GM13977 (cell line): ENCODE measurements at regions not wholly inside any gene's neighbourhood (a gene's known extent, or its start where the extent isn't known, plus 50 kb on each side); places are given as distances from the start of the nearest gene placed in this dataset.

Experiments
- DNase-seq: peaks from one replicate; pipeline ENCODE4 v3.0.0; 2012; ENCODE audit warnings: low spot score
- in situ Hi-C: fragments of 300-500 bp; cut with MboI; formaldehyde crosslinking; loops from one replicate; pipeline ENCODE4 v1.12.0; 2022; ENCODE audit warnings: low sequenced_read_pairs, low pct_unique_long_range_greater_than_20kb, mixed read lengths, inconsistent platforms; ENCODE audit not compliant: unreplicated experiment
- TF ChIP-seq, protein P1 (sequence below): IDR thresholded peaks from 2 replicates; pipeline ENCODE4 v1.5.1; 2012; ENCODE audit warnings: mild to moderate bottlenecking, control low read depth; ENCODE audit not compliant: insufficient read depth; ENCODE audit errors: extremely low read depth, missing control alignments

DNA sequence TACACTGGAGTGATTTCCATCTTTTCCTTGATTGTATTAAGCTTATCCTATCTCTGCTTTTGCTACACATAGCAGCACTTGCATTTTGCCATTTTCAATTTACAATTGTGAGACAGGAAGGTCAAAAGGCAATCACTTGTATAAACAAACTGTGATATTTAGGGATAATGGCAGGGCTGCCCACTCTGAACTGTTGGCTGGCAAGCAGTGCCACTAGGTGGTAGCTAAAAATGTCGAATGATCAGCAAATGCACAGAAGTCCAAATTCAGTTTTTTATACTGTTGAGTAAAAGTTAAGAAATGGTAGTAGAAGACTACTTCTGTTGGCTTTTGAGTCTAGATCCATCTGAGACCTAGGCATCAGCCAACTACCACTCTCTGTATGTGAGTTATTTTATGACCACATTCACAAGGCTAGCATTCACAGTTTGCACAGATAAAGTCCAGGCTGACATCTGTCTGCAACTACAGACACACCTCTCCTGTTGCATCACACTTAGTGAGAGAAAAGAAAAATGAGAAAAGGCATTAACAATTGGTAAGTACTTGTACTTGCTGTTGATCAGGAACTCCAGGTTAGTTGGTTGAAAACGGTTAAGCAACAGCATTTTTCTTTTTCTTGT, 108.8 kb upstream of the ASTN2 start:
- DNase-seq, result no peak
- in situ Hi-C loops, result no loop called here
- TF ChIP-seq, protein P1, sequence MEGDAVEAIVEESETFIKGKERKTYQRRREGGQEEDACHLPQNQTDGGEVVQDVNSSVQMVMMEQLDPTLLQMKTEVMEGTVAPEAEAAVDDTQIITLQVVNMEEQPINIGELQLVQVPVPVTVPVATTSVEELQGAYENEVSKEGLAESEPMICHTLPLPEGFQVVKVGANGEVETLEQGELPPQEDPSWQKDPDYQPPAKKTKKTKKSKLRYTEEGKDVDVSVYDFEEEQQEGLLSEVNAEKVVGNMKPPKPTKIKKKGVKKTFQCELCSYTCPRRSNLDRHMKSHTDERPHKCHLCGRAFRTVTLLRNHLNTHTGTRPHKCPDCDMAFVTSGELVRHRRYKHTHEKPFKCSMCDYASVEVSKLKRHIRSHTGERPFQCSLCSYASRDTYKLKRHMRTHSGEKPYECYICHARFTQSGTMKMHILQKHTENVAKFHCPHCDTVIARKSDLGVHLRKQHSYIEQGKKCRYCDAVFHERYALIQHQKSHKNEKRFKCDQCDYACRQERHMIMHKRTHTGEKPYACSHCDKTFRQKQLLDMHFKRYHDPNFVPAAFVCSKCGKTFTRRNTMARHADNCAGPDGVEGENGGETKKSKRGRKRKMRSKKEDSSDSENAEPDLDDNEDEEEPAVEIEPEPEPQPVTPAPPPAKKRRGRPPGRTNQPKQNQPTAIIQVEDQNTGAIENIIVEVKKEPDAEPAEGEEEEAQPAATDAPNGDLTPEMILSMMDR, result no peak

DNA sequence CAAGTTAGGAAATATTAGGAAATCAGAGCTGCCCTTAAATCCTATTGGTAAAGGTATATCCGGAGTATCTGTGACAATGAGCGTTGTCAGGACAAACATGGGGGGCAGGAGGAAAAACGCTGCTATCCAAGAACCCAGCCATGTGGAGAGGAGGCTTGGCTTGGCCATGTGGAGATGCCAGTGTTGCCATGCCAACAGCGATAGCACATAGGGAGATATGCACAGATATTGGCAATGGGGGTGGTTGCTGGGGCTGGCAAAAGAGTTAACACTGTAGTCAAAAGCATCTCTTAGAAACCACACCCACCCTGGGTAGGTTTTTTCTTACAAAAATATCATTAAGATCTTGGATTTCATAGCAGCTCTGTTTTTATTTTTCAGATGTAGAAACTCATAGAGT, 106.4 kb upstream of the ASTN2 start:
- in situ Hi-C loops, result no loop called here
- TF ChIP-seq, protein P1, result no peak

DNA sequence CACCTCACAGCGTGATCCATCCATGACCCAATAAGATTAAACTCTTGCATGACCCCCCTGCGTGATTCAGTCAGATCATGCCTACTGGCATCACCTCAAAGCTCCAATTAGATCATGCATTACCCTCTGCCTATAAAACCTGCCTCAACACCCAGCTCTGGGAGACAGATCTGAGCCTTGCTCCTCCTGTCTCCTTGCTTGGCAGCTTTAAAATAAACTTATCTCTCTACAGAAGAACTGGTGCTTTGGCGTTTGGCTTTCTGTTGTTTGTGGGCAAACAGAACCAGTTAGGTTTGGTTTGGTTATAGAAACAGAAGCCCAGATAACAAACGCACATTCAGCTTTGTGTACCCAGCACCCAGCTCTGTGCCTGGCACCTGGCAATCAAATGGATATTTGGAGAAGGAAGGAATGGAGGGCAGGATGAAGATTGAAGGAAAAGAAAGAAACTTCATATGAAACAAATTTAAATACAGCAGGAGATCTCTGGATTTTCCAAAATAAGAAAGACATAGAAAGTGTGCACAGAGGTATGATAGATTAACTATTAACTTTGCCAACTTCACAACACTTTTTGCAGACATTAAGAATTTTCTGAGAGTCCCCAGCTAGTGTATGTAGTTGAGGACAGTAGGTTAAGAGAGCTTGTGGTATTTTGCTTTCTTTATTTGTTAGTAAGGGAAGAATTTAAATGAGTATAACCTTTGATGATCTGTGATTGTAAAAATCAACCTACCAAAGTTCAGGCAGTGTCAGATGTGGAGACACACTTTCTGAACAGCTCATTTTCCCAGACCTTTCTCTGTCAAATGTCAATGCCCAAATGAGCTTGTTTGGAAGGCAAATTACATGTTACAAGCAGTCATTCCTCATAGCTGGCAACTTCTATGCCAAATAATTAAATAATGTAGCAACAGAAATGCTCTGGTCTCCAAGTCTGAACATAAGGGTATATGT, 102.1 kb upstream of the ASTN2 start:
- in situ Hi-C loops, result no loop called here
- no peak for DNase-seq
- TF ChIP-seq, protein P1, result no peak

More for the DNA sequence above, 106.4 kb upstream of the ASTN2 start:
- DNase-seq, result no peak

DNA sequence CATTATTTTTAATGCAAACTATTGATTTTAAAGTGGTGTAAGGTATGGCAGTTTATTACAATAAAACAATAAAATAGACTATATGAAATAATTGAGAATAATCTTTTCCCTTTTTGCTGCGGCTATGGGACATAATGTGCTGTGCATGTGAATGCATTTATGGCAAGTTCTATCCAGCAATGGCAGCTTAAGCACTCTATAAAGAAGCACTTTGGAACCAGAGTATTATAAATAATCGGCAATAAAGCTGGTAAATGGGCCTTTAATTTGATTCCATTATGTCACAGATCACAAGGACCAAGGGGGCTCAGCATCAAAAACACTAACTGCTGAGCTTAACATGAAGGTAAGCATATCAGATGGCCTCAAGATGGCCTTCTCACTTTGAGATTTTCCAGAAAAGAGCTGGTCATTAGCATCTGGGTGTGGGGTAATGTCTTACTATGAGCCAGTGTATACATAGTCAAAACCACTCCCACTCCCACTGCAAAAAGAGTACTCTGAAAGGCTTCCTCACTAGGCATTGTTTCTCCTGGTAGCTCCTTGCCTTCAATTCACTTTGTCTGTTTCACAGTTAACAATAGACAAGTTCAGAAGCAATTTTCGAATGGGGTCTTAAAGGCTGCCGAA, 97.1 kb upstream of the ASTN2 start:
- in situ Hi-C loops, result no loop called here
- no peak for DNase-seq
- TF ChIP-seq, protein P1, result no peak

DNA sequence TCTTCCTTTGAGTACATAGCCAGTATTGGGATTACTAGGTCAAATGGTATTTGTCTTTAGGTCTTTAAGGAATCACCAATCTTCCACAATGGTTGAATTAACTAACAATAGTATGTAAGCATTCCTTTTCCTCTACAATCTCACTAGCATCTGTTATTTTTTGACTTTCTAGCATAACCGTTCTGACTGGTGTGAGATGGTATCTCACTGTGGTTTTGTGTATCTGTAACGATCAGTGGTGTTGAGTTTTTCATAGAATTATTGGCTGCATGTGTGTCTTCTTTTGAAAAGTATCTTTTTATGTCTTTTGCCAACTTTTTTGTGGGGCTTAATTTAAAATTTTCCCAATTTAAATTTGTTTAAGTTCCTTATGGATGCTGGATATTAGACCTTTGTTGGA, 81.5 kb upstream of the ASTN2 start:
- TF ChIP-seq, protein P1, result no peak
- in situ Hi-C loops, result no loop called here

DNA sequence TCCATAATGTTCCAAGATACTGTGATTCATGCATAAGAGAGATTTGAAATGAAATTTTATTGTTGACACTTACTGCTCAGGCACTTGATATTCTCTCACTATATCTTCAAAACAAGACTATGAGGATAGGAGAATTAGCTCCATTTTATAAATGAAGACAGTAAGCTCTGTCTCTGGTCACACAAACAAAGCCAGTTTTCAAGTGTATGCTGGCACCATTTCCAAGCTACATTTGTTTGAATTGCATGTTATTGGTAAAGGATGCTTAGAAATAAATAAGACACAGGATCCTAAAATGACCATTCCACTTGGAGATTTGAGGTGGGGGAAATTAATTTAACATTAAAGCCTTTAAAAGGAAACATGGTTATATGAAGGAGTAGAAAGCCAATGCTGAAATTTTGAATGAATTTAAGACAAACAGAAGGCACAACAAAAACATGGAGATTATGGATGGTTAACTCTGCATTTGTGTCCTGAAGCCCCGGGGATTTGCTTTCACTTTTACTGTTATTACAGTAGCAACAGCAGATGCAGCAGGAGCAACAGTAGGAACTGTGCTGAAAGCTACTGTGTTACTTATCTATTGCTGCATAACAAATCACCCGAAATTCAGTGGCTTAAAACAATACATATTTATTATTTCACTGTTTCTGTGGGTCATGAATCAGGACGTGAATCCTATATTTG, 79.7 kb upstream of the ASTN2 start:
- TF ChIP-seq, protein P1, result no peak

More for the DNA sequence above, 81.5 kb upstream of the ASTN2 start:
- DNase-seq, result no peak

More for the DNA sequence above, 79.7 kb upstream of the ASTN2 start:
- in situ Hi-C loops, result no loop called here
- no peak for DNase-seq
